ENCODE measurements at regions not wholly inside any gene's neighbourhood (a gene's known extent, or its start where the extent isn't known, plus 50 kb on each side); places are given as distances from the start of the nearest gene placed in this dataset.

GRCh38 chr6:126955621-126956020 is 162.8 kb upstream of the RSPO3 start (continued):
- TF ChIP-seq PATZ1 (tag by site-specific recombination; IDR thresholded peaks at IDR 0.05): no peak
- no peak for TF ChIP-seq ZNF558 (tag by site-specific recombination; IDR thresholded peaks at IDR 0.05)
- TF ChIP-seq ZNF560 (tag by site-specific recombination; IDR thresholded peaks at IDR 0.05; ENCODE audit: borderline replicate concordance): no peak

GRCh38 chr6:126957721-126958120 is 160.8 kb upstream of the RSPO3 start:
- ChIA-PET CTCF (no interaction called here), POLR2A (no interaction called here)
- Histone ChIP-seq H3K27ac (ENCODE audit: extremely low read depth, low read depth, low read length) (no peak overlapping the region), H3K36me3 (ENCODE audit: control insufficient read depth in 2 of 2, insufficient read depth in 1 of 2, low read length in 2 of 2) (no peaks in the 10 kb centered on the region), H3K4me3 (ENCODE audit: low read depth, low read length) (no peak overlapping the region), H3K4me1 (ENCODE audit: control insufficient read depth, insufficient read depth, low read length) (no peaks in the 10 kb centered on the region), H3K9me3 (ENCODE audit: control insufficient read depth, insufficient read depth, low read depth, low read length) (no peaks in the 10 kb centered on the region)
- TF ChIP-seq IKZF3 (tag by site-specific recombination; IDR thresholded peaks at IDR 0.05) (no peak), ZNF121 (tag by site-specific recombination; IDR thresholded peaks at IDR 0.05) (no peak), ZNF558 (tag by site-specific recombination; IDR thresholded peaks at IDR 0.05) (no peak), ZNF175 (tag by site-specific recombination; IDR thresholded peaks at IDR 0.05) (no peak), PRDM2 (tag by site-specific recombination; IDR thresholded peaks at IDR 0.05; ENCODE audit: borderline replicate concordance) (no peak)

GRCh38 chr6:126959765-126960164 is 158.7 kb upstream of the RSPO3 start:
- no peaks in the 10 kb centered on the region for H3K4me1 ChIP-seq (ENCODE audit: control insufficient read depth, insufficient read depth, low read length)
- ChIA-PET POLR2A (no interaction called here), CTCF (no interaction called here)
- no peaks in the 10 kb centered on the region for H3K9me3 ChIP-seq (ENCODE audit: control insufficient read depth, insufficient read depth, low read depth, low read length)
- TF ChIP-seq ZNF350 (tag by site-specific recombination; IDR thresholded peaks at IDR 0.05): peak; percentile 56
- TF ChIP-seq REPIN1 (tag by site-specific recombination; IDR thresholded peaks at IDR 0.05; ENCODE audit: low read depth): no peak
- TF ChIP-seq KLF10 (tag by site-specific recombination; IDR thresholded peaks at IDR 0.05): no peak
- TF ChIP-seq ZNF280D (tag by site-specific recombination; IDR thresholded peaks at IDR 0.05): no peak
- no peaks in the 10 kb centered on the region for H3K36me3 ChIP-seq (ENCODE audit: control insufficient read depth in 2 of 2, insufficient read depth in 1 of 2, low read length in 2 of 2)
- H3K4me3 ChIP-seq (ENCODE audit: low read depth, low read length): no peak overlapping the region
- H3K27ac ChIP-seq (ENCODE audit: extremely low read depth, low read depth, low read length): no peak overlapping the region

Data from HEK293 (cell line).